ENCODE measurements at regions not wholly inside any gene's neighbourhood (a gene's known extent, or its start where the extent isn't known, plus 50 kb on each side); places are given as distances from the start of the nearest gene placed in this dataset.
"Not testable (repeated sequence)": the region's sequence is repeated elsewhere in the genome, so short reads cannot be mapped to it uniquely, and the experiment has no call there.

DNA sequence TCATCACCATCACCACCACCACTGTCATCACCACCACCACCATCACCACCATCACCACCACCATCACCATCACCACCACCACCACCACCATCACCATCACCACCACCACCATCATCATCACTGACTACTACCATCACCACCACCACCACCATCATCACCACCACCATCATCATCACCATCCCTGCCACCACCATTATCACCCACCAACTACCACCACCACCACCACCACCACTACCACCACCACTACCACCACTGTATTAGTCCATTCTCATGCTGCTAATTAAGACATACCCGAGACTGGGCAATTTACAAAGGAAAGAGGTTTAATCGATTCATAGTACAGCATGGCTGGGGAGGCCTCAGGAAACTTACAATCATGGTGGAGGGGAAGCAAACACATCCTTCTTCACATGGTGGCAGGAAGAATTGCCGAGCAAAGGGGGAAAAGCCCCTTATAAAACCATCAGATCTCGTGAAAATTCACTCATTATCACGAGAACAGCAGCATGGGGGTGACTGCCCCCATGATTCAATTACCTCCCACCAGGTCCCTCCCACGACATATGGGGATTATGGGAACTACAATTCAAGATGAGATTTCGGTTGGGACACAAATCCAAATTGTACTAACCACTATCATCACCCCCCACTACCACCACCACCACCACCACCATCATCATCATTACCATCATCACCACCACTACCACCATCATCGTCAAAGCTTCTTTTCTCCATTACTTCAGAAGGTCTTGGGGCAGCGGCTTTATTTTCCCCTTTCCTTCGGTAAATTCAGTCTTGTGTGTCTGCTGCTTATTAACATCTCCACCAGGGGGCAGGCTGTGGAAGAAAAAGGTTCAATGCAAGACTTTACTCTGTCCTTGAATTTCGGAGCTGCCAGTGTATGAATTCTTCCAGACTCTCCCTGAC lies 53.6 kb upstream of the SCAF4 start:
- not testable (repeated sequence) for H3K4me1 ChIP-seq; H3K4me3 ChIP-seq (ENCODE audit: low read depth, low read length); H3K27me3 ChIP-seq; H3K9me3 ChIP-seq; H3K36me3 ChIP-seq
- TF ChIP-seq, protein P1, sequence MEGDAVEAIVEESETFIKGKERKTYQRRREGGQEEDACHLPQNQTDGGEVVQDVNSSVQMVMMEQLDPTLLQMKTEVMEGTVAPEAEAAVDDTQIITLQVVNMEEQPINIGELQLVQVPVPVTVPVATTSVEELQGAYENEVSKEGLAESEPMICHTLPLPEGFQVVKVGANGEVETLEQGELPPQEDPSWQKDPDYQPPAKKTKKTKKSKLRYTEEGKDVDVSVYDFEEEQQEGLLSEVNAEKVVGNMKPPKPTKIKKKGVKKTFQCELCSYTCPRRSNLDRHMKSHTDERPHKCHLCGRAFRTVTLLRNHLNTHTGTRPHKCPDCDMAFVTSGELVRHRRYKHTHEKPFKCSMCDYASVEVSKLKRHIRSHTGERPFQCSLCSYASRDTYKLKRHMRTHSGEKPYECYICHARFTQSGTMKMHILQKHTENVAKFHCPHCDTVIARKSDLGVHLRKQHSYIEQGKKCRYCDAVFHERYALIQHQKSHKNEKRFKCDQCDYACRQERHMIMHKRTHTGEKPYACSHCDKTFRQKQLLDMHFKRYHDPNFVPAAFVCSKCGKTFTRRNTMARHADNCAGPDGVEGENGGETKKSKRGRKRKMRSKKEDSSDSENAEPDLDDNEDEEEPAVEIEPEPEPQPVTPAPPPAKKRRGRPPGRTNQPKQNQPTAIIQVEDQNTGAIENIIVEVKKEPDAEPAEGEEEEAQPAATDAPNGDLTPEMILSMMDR (IDR thresholded peaks at IDR 0.05; ENCODE audit: low read depth, low read length) = peak; percentile 88
- DNase-seq = peak; percentile 80

DNA sequence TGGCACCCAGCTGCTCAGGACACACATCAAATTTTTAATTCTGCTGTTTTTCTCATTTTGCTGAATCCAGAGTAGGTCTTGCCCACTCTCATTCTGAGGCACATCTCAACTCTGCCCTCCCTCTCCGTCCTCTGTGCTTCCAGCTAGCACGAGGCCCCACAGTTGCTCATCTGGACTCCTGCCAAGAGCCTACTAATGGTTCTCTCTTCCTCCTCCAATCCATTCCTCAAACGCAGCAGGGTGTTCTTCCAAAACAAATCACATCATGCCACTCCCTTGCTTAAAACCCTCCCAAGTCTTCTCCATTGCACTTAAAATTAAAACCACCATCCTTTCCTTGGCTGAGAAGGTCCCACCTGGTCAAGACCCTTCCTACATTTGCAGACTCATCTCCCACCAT lies 49.8 kb upstream of the SCAF4 start:
- H3K9me3 ChIP-seq = no peaks in the 10 kb centered on the region
- H3K36me3 ChIP-seq = no peaks in the 10 kb centered on the region
- H3K27me3 ChIP-seq = no peaks in the 10 kb centered on the region
- no peak overlapping the region for H3K4me3 ChIP-seq (ENCODE audit: low read depth, low read length)
- TF ChIP-seq, protein P1 (IDR thresholded peaks at IDR 0.05; ENCODE audit: low read depth, low read length) = no peak
- peak; percentile 56 for DNase-seq
- H3K4me1 ChIP-seq = peaks cover 5% of the 10 kb centered on the region; the same call in 1 of the 2 replicates

All from BE2C (cell line).